SH-SY5Y (cell line): ENCODE measurements at regions not wholly inside any gene's neighbourhood (a gene's known extent, or its start where the extent isn't known, plus 50 kb on each side); places are given as distances from the start of the nearest gene placed in this dataset.

Experiments used
- GATA2 ChIP-seq: IDR thresholded peaks from 2 replicates; pipeline ENCODE4 v1.6.1; 2011; ENCODE audit warnings: mild to moderate bottlenecking, low read depth, low read length
- GATA3 ChIP-seq: IDR thresholded peaks from 2 replicates; pipeline ENCODE4 v1.6.1; 2011; ENCODE audit warnings: low read depth, mild to moderate bottlenecking, low read length, moderate library complexity

- no peak for TF ChIP-seq GATA2
- TF ChIP-seq GATA3, result no peak
These were observed 80.3 kb downstream of the HMHB1 start for GRCh38 chr5:143892271-143892670.

- no peak for TF ChIP-seq GATA2
- TF ChIP-seq GATA3, result no peak
These were observed 80.9 kb downstream of the HMHB1 start for GRCh38 chr5:143892908-143893307.

GRCh38 chr5:143893638-143894037 is 81.7 kb downstream of the HMHB1 start:
- TF ChIP-seq GATA2 (no peak), GATA3 (no peak)

- no peak for TF ChIP-seq GATA2
- TF ChIP-seq GATA3, result no peak
These were observed 84.6 kb downstream of the HMHB1 start for GRCh38 chr5:143896516-143896915.

- 0 out of 2 replicates have a peak, but pooled peaks have one; percentile 29 for TF ChIP-seq GATA3
- TF ChIP-seq GATA2, result no peak
These were observed 85.0 kb downstream of the HMHB1 start for GRCh38 chr5:143896966-143897365.

GRCh38 chr5:143898381-143898780 is 86.4 kb downstream of the HMHB1 start:
- TF ChIP-seq GATA3 (no peak), GATA2 (no peak)

- TF ChIP-seq GATA3, result no peak
- TF ChIP-seq GATA2, result no peak
These were observed 87.1 kb downstream of the HMHB1 start for GRCh38 chr5:143898916-143899591.

GRCh38 chr5:143908959-143909358 is 97.0 kb downstream of the HMHB1 start:
- TF ChIP-seq GATA2, result no peak
- TF ChIP-seq GATA3, result no peak

GRCh38 chr5:143913008-143913752 is 101.2 kb downstream of the HMHB1 start:
- no peak for TF ChIP-seq GATA2
- no peak for TF ChIP-seq GATA3

- no peak for TF ChIP-seq GATA2
- TF ChIP-seq GATA3, result no peak
These were observed 102.8 kb downstream of the HMHB1 start for GRCh38 chr5:143914756-143915155.

GRCh38 chr5:143916451-143916850 is 104.5 kb downstream of the HMHB1 start:
- TF ChIP-seq GATA2 (no peak), GATA3 (no peak)

GRCh38 chr5:143918961-143919360 is 107.0 kb downstream of the HMHB1 start:
- no peak for TF ChIP-seq GATA2
- TF ChIP-seq GATA3, result no peak

- no peak for TF ChIP-seq GATA3
- no peak for TF ChIP-seq GATA2
These were observed 108.8 kb downstream of the HMHB1 start for GRCh38 chr5:143920772-143921171.

- TF ChIP-seq GATA2 (no peak), GATA3 (no peak)
These were observed 109.8 kb downstream of the HMHB1 start for GRCh38 chr5:143921525-143922311.

- no peak for TF ChIP-seq GATA2
- no peak for TF ChIP-seq GATA3
These were observed 110.8 kb downstream of the HMHB1 start for GRCh38 chr5:143922718-143923117.
